Duodenal mucosa (tissue), 2 donors: ENCODE measurements at regions not wholly inside any gene's neighbourhood (a gene's known extent, or its start where the extent isn't known, plus 50 kb on each side); places are given as distances from the start of the nearest gene placed in this dataset.

Source experiments
- H3K27ac ChIP-seq: one replicate; pipeline ENCODE4 v1.7.0; 2013; ENCODE audit warnings: low read depth, low read length
- H3K27me3 ChIP-seq, 2 donors: one replicate each; pipeline ENCODE4 v1.7.0; 2013; ENCODE audit warnings: low read length in 2 of 2, control low read depth in 1 of 2; ENCODE audit not compliant: insufficient read depth in 2 of 2, control insufficient read depth in 1 of 2
- H3K36me3 ChIP-seq, 2 donors: one replicate each; pipeline ENCODE4 v1.7.0; 2013; ENCODE audit warnings: low read length in 2 of 2, control low read depth in 1 of 2; ENCODE audit not compliant: insufficient read depth in 2 of 2, control insufficient read depth in 1 of 2
- H3K4me1 ChIP-seq, 2 donors: one replicate each; pipeline ENCODE4 v1.7.0; 2013; ENCODE audit warnings: low read length in 2 of 2, control low read depth in 1 of 2; ENCODE audit not compliant: insufficient read depth in 2 of 2, control insufficient read depth in 1 of 2
- H3K4me3 ChIP-seq, 2 donors: one replicate each; pipeline ENCODE4 v1.7.0; 2013; ENCODE audit warnings: low read length in 2 of 2, low read depth in 1 of 2
- H3K9ac ChIP-seq, 2 donors: one replicate each; pipeline ENCODE4 v1.7.0; 2013; ENCODE audit warnings: low read length in 2 of 2, low read depth in 1 of 2
- H3K9me3 ChIP-seq, 2 donors: one replicate each; pipeline ENCODE4 v1.7.0; 2013; ENCODE audit warnings: low read length in 2 of 2, control low read depth in 1 of 2; ENCODE audit not compliant: control insufficient read depth in 1 of 2

DNA sequence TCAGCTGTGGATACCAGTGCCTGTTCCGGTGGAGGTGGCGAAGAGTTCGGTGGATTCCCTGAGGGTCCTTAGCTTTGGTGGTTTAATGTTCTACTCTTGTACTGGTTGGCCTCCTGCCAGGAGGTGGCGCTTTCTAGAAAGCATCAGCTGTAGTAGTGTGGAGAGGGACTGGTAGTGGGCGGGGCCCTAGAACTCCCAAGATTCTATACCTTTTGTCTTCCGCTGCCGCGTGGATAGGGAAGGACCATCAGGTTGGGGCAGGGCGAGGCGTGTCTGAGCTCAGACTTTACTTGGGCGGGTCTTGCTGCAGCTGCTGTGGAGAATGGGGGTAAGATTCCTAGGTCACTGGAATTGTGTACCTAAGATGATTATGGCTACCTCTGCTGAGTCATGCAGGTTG, 390.3 kb downstream of the FAM47A start:
- Histone ChIP-seq H3K4me1 (no peaks in the 10 kb centered on the region), H3K27me3 (no peaks in the 10 kb centered on the region), H3K9ac (no peak overlapping the region), H3K4me3 (no peak overlapping the region), H3K27ac (no peak overlapping the region), H3K9me3 (no peaks in the 10 kb centered on the region), H3K36me3 (no peaks in the 10 kb centered on the region)

DNA sequence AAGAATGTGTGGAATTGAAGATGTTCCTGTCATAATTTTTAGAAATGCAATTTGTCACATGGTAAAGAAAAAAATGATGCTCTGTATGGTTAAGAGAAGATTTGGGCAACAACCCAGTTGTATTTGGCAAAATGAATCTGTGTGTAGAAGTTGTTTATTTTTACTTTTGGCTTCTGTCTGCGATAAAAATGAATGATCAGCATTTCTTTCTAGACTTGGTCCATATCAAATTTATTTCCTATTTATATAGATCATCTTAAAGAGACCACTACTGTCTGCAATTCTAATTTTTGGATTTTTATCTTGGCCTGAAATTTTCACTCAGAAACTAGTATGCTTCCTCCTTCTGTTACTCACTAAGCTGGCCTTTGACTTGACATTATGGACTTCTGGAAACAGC, 396.9 kb downstream of the FAM47A start:
- Histone ChIP-seq H3K27me3 (no peaks in the 10 kb centered on the region), H3K27ac (no peak overlapping the region), H3K9me3 (no peaks in the 10 kb centered on the region), H3K4me3 (no peak overlapping the region), H3K4me1 (no peaks in the 10 kb centered on the region), H3K36me3 (no peaks in the 10 kb centered on the region), H3K9ac (no peak overlapping the region)

DNA sequence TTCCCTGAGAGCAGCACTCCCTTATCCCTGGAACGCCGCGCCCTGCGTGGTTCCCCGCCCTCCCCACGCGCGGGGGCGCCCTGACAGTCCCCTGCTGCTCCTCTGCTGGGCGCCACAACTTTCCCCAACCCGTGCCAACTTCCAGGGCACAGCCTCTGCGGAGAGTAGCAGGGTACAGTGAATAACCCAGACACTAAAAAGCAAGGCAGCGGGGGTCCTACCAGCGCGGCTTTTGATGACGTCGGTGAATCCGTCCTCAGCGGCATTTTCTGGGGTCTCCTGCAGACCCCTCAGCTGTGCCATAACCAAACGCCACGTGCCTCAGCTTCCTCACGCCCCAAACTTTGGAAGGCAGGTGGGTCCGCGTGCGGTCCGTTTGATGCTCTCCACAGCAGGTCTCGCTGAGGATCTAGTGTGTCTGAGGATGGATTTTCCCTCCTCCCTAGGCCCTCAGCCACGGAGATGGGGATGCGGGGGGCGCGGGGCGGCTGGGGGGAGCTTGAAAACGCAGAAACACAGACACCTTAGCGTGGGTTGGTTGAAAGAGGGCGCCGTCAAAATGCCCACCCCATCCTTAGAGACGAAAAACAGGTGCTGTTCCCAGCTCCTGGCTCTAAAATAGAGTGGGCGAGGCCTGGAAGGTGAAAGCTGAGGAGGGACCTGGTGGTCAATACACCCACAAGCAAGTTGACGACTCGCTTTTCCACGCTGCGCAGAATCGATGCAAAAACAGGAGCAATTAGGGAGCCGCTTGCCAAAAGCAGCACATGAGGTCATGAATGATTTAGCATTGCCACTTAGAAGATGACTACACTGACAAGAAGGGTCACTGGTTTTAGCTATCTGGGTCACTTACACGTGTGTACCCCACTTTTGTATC, 405.6 kb downstream of the FAM47A start:
- Histone ChIP-seq H3K4me1 (no peaks in the 10 kb centered on the region), H3K36me3 (no peaks in the 10 kb centered on the region), H3K4me3 (no peak overlapping the region), H3K27ac (no peak overlapping the region), H3K9me3 (no peaks in the 10 kb centered on the region), H3K27me3 (no peaks in the 10 kb centered on the region), H3K9ac (no peak overlapping the region)

DNA sequence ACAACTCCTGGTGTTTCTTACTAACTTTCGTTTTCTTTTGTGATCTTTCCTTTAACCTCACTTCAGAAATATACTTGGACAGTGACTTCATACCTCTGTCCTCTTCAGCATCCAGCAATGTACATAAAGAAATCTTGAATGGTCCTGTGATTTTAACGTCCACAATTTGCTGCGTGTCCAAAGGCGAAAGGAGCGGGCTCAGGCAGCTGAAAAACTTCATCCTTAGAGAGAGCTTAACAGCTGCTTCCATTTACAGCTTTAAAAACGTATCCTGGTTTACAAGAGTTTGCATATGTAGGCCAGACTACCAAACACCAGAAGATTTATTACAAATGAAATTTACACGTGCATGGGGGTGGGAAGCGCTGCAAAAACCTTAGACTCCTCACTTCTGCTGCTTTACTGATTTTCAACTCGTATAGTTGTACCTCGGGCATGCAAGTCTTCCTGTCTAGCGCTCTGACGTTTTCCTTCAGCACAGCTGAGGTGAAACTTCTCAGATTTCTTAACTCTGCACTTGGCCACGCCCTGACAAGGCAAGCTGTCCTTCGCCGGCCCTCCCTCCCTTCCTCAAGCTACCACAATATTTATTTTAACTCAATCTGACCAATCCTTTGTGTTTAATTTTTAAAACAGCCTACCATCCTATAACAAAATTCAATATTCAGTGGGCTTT, 406.4 kb downstream of the FAM47A start:
- no peaks in the 10 kb centered on the region for H3K27me3 ChIP-seq
- H3K27ac ChIP-seq: no peak overlapping the region
- no peaks in the 10 kb centered on the region for H3K36me3 ChIP-seq
- H3K9me3 ChIP-seq: no peaks in the 10 kb centered on the region
- H3K4me1 ChIP-seq: no peaks in the 10 kb centered on the region
- H3K9ac ChIP-seq: no peak overlapping the region
- H3K4me3 ChIP-seq: peak overlapping the region in 1 of 2 donors; percentile 21

DNA sequence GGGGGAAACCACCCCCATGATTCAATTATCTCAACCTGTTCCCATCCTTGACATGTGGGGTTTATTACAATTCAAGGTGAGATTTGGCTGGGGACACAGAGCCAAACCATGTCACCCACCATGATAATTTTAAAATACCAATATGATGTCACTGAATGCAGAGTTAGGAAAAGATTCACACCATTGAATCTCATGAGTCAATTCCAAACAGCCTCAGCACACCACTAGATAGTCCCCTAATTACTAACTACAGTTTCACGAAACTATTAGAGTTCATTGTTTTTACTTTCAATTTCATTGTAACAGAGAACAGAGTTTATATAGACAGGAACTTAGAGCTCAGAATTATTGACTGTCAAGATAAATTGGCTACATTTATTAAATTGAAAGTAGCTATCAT, 410.2 kb downstream of the FAM47A start:
- H3K27me3 ChIP-seq: no peaks in the 10 kb centered on the region

DNA sequence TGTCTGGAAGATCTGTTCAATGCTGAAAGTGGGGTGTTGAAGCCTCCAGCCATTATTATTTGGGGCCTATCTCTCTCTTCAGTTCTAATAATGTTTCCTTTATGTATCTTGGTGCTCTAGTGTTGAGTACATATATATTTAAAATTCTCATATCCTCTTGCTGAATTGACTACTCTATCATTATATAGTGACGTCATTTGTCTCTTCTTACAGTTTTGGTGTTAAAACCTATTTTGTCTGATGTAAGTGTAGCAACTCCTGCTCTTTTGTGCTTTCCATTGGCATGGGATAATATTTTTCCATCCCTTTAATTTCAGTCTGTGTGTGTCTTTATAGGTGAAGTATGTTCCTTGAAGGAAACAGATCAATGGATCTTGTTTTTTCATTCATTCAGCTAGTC, 446.0 kb downstream of the FAM47A start:
- Histone ChIP-seq H3K9me3 (no peaks in the 10 kb centered on the region), H3K27ac (no peak overlapping the region), H3K4me3 (no peak overlapping the region), H3K36me3 (no peaks in the 10 kb centered on the region), H3K27me3 (no peaks in the 10 kb centered on the region), H3K9ac (no peak overlapping the region), H3K4me1 (no peaks in the 10 kb centered on the region)

More for the DNA sequence above, 410.2 kb downstream of the FAM47A start:
- H3K9me3 ChIP-seq: no peaks in the 10 kb centered on the region
- H3K4me3 ChIP-seq: no peak overlapping the region
- no peak overlapping the region for H3K27ac ChIP-seq
- no peak overlapping the region for H3K9ac ChIP-seq
- no peaks in the 10 kb centered on the region for H3K4me1 ChIP-seq
- H3K36me3 ChIP-seq: no peaks in the 10 kb centered on the region
